NCI-H2081 (cell line): ENCODE measurements at regions not wholly inside any gene's neighbourhood (a gene's known extent, or its start where the extent isn't known, plus 50 kb on each side); places are given as distances from the start of the nearest gene placed in this dataset.

Experiments
- DNase-seq, 2 experiments: peaks; one replicate each; lab custom pipeline; 2025; lab: John Stamatoyannopoulos, UW

- no peak for DNase-seq
Observed at GRCh38 chr19:32176591-32176990, 168.8 kb upstream of the ZNF507 start.

- DNase-seq, result no peak
Observed at GRCh38 chr19:32177686-32178085, 167.7 kb upstream of the ZNF507 start.

- DNase-seq, result no peak
Observed at GRCh38 chr19:32178401-32178800, 167.0 kb upstream of the ZNF507 start.

- DNase-seq, result no peak
Observed at GRCh38 chr19:32178956-32179355, 166.5 kb upstream of the ZNF507 start.

GRCh38 chr19:32181216-32181920 is 164.0 kb upstream of the ZNF507 start:
- DNase-seq, result no peak

GRCh38 chr19:32186542-32187330 is 158.7 kb upstream of the ZNF507 start:
- no peak for DNase-seq

GRCh38 chr19:32188921-32189320 is 156.5 kb upstream of the ZNF507 start:
- no peak for DNase-seq

- no peak for DNase-seq
Observed at GRCh38 chr19:32189956-32190706, 155.3 kb upstream of the ZNF507 start.

- DNase-seq, result no peak
Observed at GRCh38 chr19:32191921-32192320, 153.5 kb upstream of the ZNF507 start.

GRCh38 chr19:32195706-32196610 is 149.5 kb upstream of the ZNF507 start:
- no peak for DNase-seq

GRCh38 chr19:32196690-32197420 is 148.6 kb upstream of the ZNF507 start:
- no peak for DNase-seq

- DNase-seq, result no peak
Observed at GRCh38 chr19:32197896-32198882, 147.2 kb upstream of the ZNF507 start.

GRCh38 chr19:32199501-32200040 is 145.8 kb upstream of the ZNF507 start:
- no peak for DNase-seq

- no peak for DNase-seq
Observed at GRCh38 chr19:32200312-32201038, 144.9 kb upstream of the ZNF507 start.

GRCh38 chr19:32201211-32201610 is 144.2 kb upstream of the ZNF507 start:
- DNase-seq, result no peak

- DNase-seq, result no peak
Observed at GRCh38 chr19:32201636-32202051, 143.8 kb upstream of the ZNF507 start.

- DNase-seq, result no peak
Observed at GRCh38 chr19:32202244-32202643, 143.2 kb upstream of the ZNF507 start.

- no peak for DNase-seq
Observed at GRCh38 chr19:32203161-32203560, 142.2 kb upstream of the ZNF507 start.

GRCh38 chr19:32206065-32206464 is 139.3 kb upstream of the ZNF507 start:
- DNase-seq, result no peak
